GM21723 (cell line): ENCODE measurements at regions not wholly inside any gene's neighbourhood (a gene's known extent, or its start where the extent isn't known, plus 50 kb on each side); places are given as distances from the start of the nearest gene placed in this dataset.

Experiments used
- ATAC-seq: cut with Tn5 transposase; IDR thresholded peaks from one replicate; pipeline ENCODE4 v1.9.1; 2021; ENCODE audit warnings: mild to moderate bottlenecking, moderate library complexity; ENCODE audit not compliant: unreplicated experiment

- ATAC-seq: no peak
Observed at GRCh38 chr1:219362702-219363101, 189.0 kb downstream of the LYPLAL1 start.

DNA sequence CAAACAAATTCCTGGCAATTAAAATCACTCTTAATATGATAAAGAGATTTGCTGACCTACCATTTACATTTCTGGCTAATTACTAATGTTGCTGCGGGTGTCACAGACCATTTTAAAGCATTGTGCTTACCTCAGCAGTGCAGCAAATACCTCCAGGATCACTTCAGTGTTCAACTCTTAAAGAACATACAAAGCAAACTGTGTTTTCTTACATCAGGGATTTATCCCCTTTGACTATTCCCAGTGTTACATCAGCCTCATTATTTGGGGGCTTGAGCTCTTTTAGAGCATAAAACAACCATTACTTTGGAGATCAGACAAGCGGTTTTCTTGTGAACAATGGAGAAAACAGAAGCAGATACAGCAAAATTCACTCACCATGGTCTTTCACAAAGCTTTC is 185.4 kb downstream of the LYPLAL1 start:
- no peak for ATAC-seq

DNA sequence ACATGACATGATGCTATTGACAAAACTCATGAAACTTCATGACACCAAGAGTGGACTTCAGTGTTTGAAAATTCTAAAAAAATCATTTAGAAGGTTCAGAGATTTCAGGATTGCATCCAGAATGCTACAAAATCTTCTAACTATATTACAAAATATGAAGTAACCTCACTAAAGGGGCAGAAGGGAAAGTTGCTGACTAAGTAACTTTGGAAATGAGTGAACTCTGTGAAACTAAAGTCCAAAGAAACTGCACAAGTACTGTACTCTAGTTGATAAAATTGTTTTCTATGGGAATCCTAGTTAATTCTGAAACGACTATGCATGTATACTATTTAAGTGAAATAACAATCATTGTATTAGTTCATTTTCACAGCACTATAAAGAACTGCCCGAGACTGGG is 184.4 kb downstream of the LYPLAL1 start:
- ATAC-seq: no peak

- ATAC-seq: no peak
Observed at GRCh38 chr1:219354962-219355361, 181.3 kb downstream of the LYPLAL1 start.

DNA sequence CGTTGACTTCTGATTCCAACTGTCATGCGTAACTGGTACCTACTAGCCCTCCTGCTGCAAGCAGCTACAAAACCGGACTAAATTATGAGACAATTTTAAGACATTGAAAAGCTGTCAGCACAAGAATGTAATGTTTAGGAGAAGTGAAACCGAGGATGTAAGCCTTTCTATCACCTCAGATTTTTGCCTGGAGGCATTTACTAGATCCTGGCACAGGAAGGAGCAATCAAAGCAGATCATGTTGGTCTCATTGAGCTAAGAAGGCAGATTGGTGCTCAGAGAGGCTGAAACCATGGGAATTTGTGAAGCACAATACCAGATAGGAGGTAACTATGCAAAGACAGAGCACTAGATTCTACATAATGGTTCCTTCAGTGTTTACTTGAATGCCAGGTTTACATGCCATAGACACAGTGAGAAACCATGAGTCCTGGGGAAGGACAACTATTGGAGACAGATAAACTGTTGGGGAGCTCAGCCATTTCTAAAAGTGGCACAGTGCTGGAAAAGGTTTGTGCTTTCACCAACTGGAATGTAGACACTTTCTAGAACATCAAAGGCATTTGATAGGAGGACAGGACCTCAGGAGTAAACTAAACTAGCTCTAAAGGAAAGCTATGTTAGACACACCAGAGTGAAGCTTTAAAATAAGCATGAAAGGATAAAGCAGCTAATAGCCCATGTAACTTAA is 179.4 kb downstream of the LYPLAL1 start:
- no peak for ATAC-seq

GRCh38 chr1:219350172-219350931 is 176.7 kb downstream of the LYPLAL1 start:
- ATAC-seq: no peak

GRCh38 chr1:219347921-219348391 is 174.3 kb downstream of the LYPLAL1 start:
- no peak for ATAC-seq

DNA sequence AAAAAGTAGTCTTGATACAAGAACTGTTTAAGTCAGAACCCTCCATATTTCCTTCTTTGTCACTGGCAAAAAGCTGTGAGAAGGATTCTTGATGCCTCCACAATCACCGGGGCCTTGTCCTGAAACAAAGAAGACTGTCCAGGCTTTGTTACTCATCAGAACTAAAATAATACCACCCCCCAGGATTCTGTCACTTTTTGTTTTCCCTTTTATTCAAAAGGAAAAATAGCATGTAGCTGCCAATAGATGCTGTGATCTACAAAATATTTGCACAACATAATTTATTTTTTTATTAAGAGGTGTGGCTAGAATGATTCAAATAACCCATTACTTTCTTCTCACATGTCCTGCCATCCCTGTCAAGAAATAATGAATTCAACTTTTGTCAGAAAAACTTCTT is 173.7 kb downstream of the LYPLAL1 start:
- ATAC-seq: no peak

- no peak for ATAC-seq
Observed at GRCh38 chr1:219345953-219346352, 172.3 kb downstream of the LYPLAL1 start.

- no peak for ATAC-seq
Observed at GRCh38 chr1:219342836-219343235, 169.2 kb downstream of the LYPLAL1 start.

GRCh38 chr1:219340796-219341195 is 167.1 kb downstream of the LYPLAL1 start:
- no peak for ATAC-seq

DNA sequence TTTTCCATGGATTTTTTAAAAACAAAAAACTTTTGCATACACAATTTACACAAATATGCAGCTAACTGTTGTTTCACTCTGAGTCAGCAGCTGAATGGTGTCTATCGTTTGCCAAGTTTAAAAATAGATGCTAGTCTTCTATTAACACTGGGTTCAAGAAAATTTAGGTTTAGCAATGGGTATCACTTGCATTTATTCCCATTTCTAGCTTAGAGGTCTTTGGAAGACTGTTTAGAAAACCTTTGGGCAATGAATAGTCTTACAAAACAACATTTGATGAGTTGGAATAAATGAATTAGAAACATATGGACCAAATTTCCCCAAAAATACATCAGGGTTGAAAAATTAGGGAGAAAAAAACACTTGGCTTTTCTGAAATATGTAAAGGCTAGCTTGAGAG is 165.8 kb downstream of the LYPLAL1 start:
- ATAC-seq: no peak

DNA sequence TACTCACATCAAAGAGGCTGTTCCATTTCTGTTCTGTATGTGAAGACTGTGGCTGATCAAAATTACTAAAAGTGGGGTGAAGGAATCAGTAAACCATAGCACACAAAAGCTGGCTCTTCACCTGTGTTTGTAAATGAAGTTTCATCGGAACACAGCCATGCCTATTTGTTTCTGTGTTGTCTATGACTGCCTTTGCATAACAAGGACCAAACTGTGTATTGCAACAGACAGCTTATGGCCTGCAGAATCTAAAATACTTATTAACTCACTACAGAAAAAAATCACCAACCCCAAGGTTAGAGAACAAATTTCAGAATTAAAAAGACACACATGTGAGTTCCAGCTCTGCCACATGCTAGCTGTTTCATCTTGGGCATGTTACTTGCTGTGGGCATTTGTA is 163.9 kb downstream of the LYPLAL1 start:
- no peak for ATAC-seq

DNA sequence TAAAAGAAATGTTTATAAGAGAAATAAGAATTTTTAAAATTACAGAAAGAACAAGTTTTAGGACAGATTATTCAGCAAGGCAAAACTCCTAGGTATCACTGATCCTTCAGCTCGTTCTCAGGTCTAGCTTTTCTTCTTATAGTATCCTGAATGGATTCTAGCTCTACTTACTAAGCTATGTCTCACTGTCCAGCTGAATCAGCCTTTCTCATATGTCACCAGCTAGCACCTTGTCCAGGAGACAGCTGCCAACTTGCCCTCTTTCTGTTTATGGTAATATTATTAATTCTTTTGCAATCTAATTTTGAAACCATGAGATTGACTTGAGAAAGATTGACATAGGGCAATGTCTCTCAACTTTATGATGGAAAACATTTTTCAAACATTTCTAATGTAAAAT is 159.9 kb downstream of the LYPLAL1 start:
- no peak for ATAC-seq

DNA sequence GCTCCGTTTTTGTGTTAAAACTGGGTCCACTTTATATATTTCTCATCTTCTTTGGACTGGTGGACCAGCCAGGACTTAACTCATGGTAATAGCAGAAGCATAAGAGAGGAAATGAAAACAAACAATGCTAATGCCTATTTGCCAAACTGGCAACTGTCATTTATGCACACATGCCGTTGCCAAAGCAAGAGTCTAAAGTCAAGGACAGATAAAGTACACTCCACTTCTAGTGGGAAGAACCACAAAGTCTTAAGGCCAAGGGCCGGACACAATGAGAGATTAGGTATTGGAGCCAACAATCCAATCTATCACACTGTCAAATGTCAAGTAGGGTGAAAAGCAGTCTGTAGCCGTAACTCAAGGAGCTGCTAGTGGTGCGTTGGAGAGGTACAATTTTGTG is 157.7 kb downstream of the LYPLAL1 start:
- ATAC-seq: no peak

- ATAC-seq: no peak
Observed at GRCh38 chr1:219330669-219331068, 157.0 kb downstream of the LYPLAL1 start.

- ATAC-seq: no peak
Observed at GRCh38 chr1:219330001-219330400, 156.3 kb downstream of the LYPLAL1 start.

DNA sequence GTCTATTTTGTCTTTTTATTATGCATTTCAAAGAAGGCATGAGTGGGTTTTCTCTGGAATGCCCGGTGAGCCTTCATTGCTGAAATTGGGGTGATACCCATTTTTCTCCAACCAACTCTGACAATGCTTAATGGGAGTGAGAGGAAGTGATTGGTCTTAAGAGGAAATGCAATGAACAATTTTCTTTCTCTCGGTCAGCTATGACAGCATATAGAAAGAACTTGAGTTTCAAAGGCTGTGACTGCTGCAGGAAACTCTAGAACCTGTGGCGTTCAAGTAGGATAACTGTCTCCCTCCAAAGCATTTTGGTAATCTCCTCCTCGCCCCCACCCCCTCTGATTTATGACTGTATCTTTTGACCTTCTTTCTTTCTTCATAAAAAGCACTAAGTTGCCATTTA is 155.9 kb downstream of the LYPLAL1 start:
- no peak for ATAC-seq

- ATAC-seq: no peak
Observed at GRCh38 chr1:219326843-219327242, 153.2 kb downstream of the LYPLAL1 start.

GRCh38 chr1:219325368-219325742 is 151.7 kb downstream of the LYPLAL1 start:
- no peak for ATAC-seq

DNA sequence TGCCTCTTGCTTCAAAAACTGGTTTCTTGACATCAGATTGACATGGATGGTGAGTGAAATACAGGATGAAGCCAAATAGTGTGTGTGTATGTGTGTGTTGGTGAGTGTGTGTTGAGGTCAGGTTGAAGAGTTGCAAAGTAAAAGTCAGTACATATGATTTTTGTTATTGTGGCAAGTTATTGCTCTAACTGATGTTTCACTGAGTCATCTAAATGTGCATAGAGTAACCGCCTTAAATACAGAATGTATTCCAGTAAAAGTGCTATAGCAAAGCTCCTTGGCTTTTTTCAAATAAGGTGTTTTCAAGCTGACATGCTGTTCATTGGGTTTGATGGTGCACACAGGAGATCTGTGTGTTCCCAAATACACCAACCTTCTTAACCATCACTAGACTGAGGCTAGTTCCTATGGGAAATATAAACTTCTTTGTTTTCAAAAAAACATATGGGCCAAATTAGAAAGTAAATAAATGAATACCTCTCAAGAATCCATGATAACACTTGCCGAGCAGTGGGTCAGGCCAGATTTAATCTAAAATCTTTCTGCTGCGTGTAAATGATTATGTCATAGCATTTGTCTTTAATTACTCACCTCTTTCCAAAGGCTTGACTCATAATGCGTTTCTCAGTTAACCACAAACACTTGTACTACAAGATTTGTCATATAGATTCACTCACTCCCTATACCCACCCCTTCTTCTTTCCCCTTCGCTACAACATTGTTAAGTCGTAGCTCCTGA is 151.1 kb downstream of the LYPLAL1 start:
- no peak for ATAC-seq

DNA sequence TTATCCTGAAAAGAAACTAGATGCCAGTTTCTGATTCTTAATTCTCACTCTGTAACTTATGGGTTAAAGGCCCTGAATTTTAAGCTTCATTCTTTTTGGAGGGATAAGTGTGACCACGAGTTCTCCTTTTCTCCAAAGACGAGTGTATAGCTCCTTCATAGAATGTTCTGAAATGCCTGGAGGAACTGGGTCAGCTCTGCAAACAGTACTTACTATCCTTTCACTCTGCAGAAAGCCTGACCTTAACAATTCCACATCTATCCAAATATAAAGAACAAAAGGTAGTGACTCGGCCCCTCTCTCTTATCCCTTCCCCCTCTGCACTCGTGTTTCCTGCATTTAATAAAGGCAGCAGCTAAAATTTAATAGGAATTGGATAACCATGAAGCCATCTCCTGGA is 150.5 kb downstream of the LYPLAL1 start:
- ATAC-seq: no peak
